ES-I3 (cell line): ENCODE measurements at regions not wholly inside any gene's neighbourhood (a gene's known extent, or its start where the extent isn't known, plus 50 kb on each side); places are given as distances from the start of the nearest gene placed in this dataset.
"Not testable (repeated sequence)": the region's sequence is repeated elsewhere in the genome, so short reads cannot be mapped to it uniquely, and the experiment has no call there.

Source experiments
- H3K36me3 ChIP-seq: 2 replicates; pipeline ENCODE4 v1.6.1; 2013; ENCODE audit warnings: mild to moderate bottlenecking, low read length, control low read depth, moderate library complexity; ENCODE audit not compliant: insufficient read depth
- H3K4me1 ChIP-seq: 2 replicates; pipeline ENCODE4 v1.6.1; 2013; ENCODE audit warnings: mild to moderate bottlenecking, control low read depth, low read length; ENCODE audit not compliant: insufficient read depth
- H3K9ac ChIP-seq: 2 replicates; pipeline ENCODE4 v1.6.1; 2013; ENCODE audit warnings: low read depth, mild to moderate bottlenecking, low read length, moderate library complexity
- H3K9me3 ChIP-seq: 2 replicates; pipeline ENCODE4 v1.6.1; 2013; ENCODE audit warnings: mild to moderate bottlenecking, low read length, moderate library complexity; ENCODE audit not compliant: control insufficient read depth, insufficient read depth

- Histone ChIP-seq H3K9me3 (no peaks in the 10 kb centered on the region), H3K36me3 (no peaks in the 10 kb centered on the region), H3K4me1 (peaks cover 10% of the 10 kb centered on the region; the same call in 1 of the 2 replicates), H3K9ac (no peak overlapping the region)
These were observed 215.6 kb downstream of the RPLP1 start for GRCh38 chr15:69668039-69668705.

GRCh38 chr15:69668963-69669362 is 216.3 kb downstream of the RPLP1 start:
- H3K36me3 ChIP-seq, result no peaks in the 10 kb centered on the region
- no peak overlapping the region for H3K9ac ChIP-seq
- H3K9me3 ChIP-seq, result no peaks in the 10 kb centered on the region
- peaks cover 10% of the 10 kb centered on the region; the same call in 1 of the 2 replicates for H3K4me1 ChIP-seq

GRCh38 chr15:69669446-69669845 is 216.8 kb downstream of the RPLP1 start:
- Histone ChIP-seq H3K9me3 (no peaks in the 10 kb centered on the region), H3K4me1 (peaks cover 10% of the 10 kb centered on the region; the same call in 1 of the 2 replicates), H3K36me3 (no peaks in the 10 kb centered on the region), H3K9ac (no peak overlapping the region)

- H3K36me3 ChIP-seq, result no peaks in the 10 kb centered on the region
- no peak overlapping the region for H3K9ac ChIP-seq
- H3K9me3 ChIP-seq, result no peaks in the 10 kb centered on the region
- H3K4me1 ChIP-seq, result no peaks in the 10 kb centered on the region
These were observed 220.8 kb downstream of the RPLP1 start for GRCh38 chr15:69673291-69673881.

- no peaks in the 10 kb centered on the region for H3K4me1 ChIP-seq
- no peak overlapping the region for H3K9ac ChIP-seq
These were observed 223.1 kb downstream of the RPLP1 start for GRCh38 chr15:69675731-69676130.

GRCh38 chr15:69677403-69677802 is 224.8 kb downstream of the RPLP1 start:
- H3K9me3 ChIP-seq, result no peaks in the 10 kb centered on the region; the same call in 1 of the 2 replicates
- no peaks in the 10 kb centered on the region for H3K4me1 ChIP-seq
- no peak overlapping the region for H3K9ac ChIP-seq
- no peaks in the 10 kb centered on the region for H3K36me3 ChIP-seq

More at GRCh38 chr15:69675731-69676130, 223.1 kb downstream of the RPLP1 start:
- Histone ChIP-seq H3K9me3 (no peaks in the 10 kb centered on the region), H3K36me3 (no peaks in the 10 kb centered on the region)

- Histone ChIP-seq H3K9me3 (no peaks in the 10 kb centered on the region; the same call in 1 of the 2 replicates), H3K9ac (no peak overlapping the region), H3K36me3 (no peaks in the 10 kb centered on the region), H3K4me1 (no peaks in the 10 kb centered on the region)
These were observed 227.1 kb downstream of the RPLP1 start for GRCh38 chr15:69679623-69680228.

- H3K9ac ChIP-seq, H3K36me3 ChIP-seq, H3K4me1 ChIP-seq, H3K9me3 ChIP-seq: not testable (repeated sequence)
These were observed 232.2 kb downstream of the RPLP1 start for GRCh38 chr15:69684823-69685222.

- Histone ChIP-seq H3K9ac (no peak overlapping the region), H3K4me1 (no peaks in the 10 kb centered on the region), H3K9me3 (peaks cover 3% of the 10 kb centered on the region; the same call in 1 of the 2 replicates), H3K36me3 (no peaks in the 10 kb centered on the region)
These were observed 233.2 kb downstream of the RPLP1 start for GRCh38 chr15:69685512-69686452.

- Histone ChIP-seq H3K4me1 (no peaks in the 10 kb centered on the region), H3K9me3 (peaks cover 3% of the 10 kb centered on the region; the same call in 1 of the 2 replicates), H3K36me3 (no peaks in the 10 kb centered on the region), H3K9ac (no peak overlapping the region)
These were observed 234.0 kb downstream of the RPLP1 start for GRCh38 chr15:69686626-69687025.

GRCh38 chr15:69689133-69689532 is 236.5 kb downstream of the RPLP1 start:
- Histone ChIP-seq H3K9ac (no peak overlapping the region), H3K36me3 (no peaks in the 10 kb centered on the region), H3K4me1 (no peaks in the 10 kb centered on the region), H3K9me3 (peaks cover 3% of the 10 kb centered on the region; the same call in 1 of the 2 replicates)

- Histone ChIP-seq H3K36me3 (no peaks in the 10 kb centered on the region), H3K9me3 (peaks cover 3% of the 10 kb centered on the region; the same call in 1 of the 2 replicates), H3K9ac (no peak overlapping the region), H3K4me1 (no peaks in the 10 kb centered on the region)
These were observed 238.8 kb downstream of the RPLP1 start for GRCh38 chr15:69691307-69692015.

- H3K36me3 ChIP-seq, result no peaks in the 10 kb centered on the region
- no peak overlapping the region for H3K9ac ChIP-seq
- H3K9me3 ChIP-seq, result peaks cover 3% of the 10 kb centered on the region; the same call in 1 of the 2 replicates
These were observed 239.7 kb downstream of the RPLP1 start for GRCh38 chr15:69692342-69692741.

More at GRCh38 chr15:69692342-69692741, 239.7 kb downstream of the RPLP1 start:
- no peaks in the 10 kb centered on the region for H3K4me1 ChIP-seq
